GM13977 (cell line): ENCODE measurements at regions not wholly inside any gene's neighbourhood (a gene's known extent, or its start where the extent isn't known, plus 50 kb on each side); places are given as distances from the start of the nearest gene placed in this dataset.

ENCODE experiments used
- DNase-seq: peaks from one replicate; pipeline ENCODE4 v3.0.0; 2012; ENCODE audit warnings: low spot score
- in situ Hi-C: fragments of 300-500 bp; cut with MboI; formaldehyde crosslinking; loops from one replicate; pipeline ENCODE4 v1.12.0; 2022; ENCODE audit warnings: low sequenced_read_pairs, low pct_unique_long_range_greater_than_20kb, mixed read lengths, inconsistent platforms; ENCODE audit not compliant: unreplicated experiment
- TF ChIP-seq, protein P1 (sequence below): IDR thresholded peaks from 2 replicates; pipeline ENCODE4 v1.5.1; 2012; ENCODE audit warnings: mild to moderate bottlenecking, control low read depth; ENCODE audit not compliant: insufficient read depth; ENCODE audit errors: extremely low read depth, missing control alignments

DNA sequence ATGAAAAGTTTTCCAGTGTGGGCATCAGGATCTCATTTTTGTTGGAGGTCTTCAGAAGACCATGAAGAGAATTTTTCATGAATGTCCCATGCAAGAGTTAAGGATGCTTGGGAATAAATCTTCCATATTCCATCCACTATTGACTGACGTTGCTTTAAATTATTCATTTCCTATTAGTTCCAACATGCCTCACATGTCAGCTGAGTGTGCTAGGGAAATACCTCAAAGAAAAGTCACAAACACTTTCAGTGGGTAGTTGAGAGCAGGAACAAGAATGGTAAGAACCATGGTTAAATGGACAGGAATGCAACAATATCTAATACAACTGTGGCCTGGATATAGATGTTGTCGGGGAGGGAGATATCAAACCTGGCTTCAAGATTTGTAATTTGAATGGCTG, 610.1 kb downstream of the TECRL start:
- DNase-seq = no peak
- in situ Hi-C loops = no loop called here
- TF ChIP-seq, protein P1, sequence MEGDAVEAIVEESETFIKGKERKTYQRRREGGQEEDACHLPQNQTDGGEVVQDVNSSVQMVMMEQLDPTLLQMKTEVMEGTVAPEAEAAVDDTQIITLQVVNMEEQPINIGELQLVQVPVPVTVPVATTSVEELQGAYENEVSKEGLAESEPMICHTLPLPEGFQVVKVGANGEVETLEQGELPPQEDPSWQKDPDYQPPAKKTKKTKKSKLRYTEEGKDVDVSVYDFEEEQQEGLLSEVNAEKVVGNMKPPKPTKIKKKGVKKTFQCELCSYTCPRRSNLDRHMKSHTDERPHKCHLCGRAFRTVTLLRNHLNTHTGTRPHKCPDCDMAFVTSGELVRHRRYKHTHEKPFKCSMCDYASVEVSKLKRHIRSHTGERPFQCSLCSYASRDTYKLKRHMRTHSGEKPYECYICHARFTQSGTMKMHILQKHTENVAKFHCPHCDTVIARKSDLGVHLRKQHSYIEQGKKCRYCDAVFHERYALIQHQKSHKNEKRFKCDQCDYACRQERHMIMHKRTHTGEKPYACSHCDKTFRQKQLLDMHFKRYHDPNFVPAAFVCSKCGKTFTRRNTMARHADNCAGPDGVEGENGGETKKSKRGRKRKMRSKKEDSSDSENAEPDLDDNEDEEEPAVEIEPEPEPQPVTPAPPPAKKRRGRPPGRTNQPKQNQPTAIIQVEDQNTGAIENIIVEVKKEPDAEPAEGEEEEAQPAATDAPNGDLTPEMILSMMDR = no peak

DNA sequence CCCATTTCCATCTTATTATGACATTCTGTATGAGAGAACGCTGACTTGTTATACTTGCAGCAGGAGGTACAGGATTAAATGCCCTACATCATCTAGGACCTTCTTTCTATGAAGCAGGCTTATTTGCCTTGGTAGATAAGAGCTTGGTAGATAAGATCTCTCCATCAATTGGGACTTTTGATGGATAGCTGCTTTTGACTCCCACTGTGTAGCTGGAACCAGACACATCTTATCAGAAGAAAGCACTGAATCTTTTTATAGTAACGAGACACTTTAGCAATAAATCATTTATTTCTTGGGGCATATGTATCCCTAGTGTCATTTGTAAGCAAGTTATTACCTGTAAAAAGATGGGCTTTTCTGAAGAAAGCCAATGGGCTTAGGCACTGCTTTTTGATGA, 613.9 kb downstream of the TECRL start:
- no peak for DNase-seq
- TF ChIP-seq, protein P1 = no peak
- in situ Hi-C loops = no loop called here

DNA sequence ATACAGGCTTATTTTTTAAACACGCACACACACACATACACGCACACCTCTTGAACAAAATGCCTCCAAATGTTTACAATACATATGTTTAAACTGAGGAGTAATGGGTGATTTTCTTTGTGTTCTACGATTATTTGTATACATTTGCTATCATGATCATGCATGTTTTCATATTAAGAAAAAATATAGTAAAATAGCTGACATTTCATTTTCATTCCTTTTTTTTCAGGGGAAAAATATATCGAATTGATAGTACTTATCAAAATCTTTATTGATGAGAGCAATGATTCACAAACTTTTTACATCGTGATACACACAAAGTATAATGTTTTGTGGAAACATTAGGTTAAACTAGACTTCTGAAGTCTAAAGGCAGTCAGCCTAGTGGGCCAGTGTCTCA, 618.9 kb downstream of the TECRL start:
- TF ChIP-seq, protein P1 = no peak
- no peak for DNase-seq
- in situ Hi-C loops = no loop called here

DNA sequence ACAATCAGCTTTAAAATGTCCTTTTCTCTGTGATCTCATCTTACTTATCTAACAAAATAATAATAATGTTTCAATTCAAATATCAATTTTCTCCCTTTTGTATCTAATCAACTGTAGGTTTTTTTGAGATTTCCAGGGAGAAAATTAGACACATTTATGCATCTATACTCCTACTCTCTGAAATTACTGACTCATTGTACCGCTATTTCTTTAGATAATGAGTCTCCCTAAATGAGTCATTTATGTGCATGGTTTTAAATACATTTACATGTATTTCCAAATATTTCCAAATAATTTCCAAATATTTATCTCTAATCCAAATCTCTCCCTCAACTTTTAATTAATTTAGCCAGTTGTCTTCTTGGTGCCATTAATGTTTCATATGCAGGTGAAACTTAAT, 621.0 kb downstream of the TECRL start:
- DNase-seq = no peak
- in situ Hi-C loops = no loop called here

DNA sequence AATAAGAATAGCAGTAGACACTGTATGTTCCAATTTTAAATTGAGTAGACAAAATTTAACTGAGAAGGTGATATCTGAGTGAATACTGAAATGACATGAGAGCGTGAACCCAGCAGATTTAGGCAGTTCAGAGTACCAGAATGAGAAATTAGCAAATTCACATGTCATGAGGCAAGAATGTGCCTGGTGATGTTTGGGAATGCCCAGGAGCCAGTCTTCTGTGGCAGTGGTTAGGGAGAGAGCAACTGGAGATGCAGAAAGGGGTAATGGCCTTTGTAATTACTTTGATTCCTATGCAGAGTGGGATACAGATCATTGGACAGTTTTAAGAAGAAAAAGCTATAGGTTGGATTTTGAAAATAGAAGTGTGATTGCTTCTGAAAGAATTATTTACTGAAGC, 621.9 kb downstream of the TECRL start:
- in situ Hi-C loops = no loop called here
- TF ChIP-seq, protein P1 = no peak
- DNase-seq = no peak

More for the DNA sequence above, 621.0 kb downstream of the TECRL start:
- TF ChIP-seq, protein P1 = no peak

DNA sequence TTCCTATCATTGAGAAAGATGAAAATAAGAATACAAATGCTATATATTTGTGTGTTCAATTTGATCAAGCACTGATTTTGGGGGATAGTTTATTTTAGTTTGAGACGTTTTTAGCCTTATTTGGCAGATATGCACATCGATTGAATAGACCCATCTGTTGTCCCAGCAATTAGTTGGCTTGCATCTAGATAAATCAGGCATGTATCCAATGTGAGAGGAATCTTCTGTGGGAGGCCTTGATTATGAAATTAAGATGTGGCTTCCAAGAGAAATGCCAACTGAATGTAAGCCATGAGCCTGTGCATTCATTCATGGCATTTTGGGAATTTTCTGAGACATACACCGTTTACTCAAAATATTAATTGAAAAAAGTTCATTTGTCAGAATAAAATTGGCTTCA, 623.1 kb downstream of the TECRL start:
- in situ Hi-C loops = no loop called here
- TF ChIP-seq, protein P1 = no peak
- DNase-seq = no peak

DNA sequence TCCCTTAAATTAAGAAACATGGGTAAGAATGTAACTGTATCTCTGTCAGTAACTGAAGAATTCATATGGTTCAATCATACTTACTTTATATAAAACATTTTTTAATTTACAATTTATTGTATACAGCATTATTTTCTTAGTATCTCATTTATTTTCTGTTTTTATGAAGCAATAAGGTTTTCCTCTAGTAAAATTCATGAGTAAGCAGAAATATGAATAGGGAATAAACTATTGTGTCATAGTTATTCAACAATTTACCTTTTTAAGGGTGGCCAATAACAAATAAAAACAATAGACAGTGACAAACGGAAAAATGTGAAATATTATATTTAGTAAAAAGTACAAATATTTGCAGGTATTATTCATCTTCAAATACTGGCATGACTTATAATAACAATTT, 624.4 kb downstream of the TECRL start:
- in situ Hi-C loops = no loop called here
- no peak for DNase-seq
- TF ChIP-seq, protein P1 = no peak
